CMK (cell line): ENCODE measurements at regions not wholly inside any gene's neighbourhood (a gene's known extent, or its start where the extent isn't known, plus 50 kb on each side); places are given as distances from the start of the nearest gene placed in this dataset.
"Not testable (repeated sequence)": the region's sequence is repeated elsewhere in the genome, so short reads cannot be mapped to it uniquely, and the experiment has no call there.

ENCODE experiments used
- DNase-seq: peaks from one replicate; pipeline ENCODE4 v3.0.0-alpha.2; 2010; ENCODE audit warnings: low read depth

- DNase-seq, result no peak
Observed at GRCh38 chr11:21928847-21929246, 264.0 kb upstream of the ANO5 start.

- DNase-seq, result no peak
Observed at GRCh38 chr11:21930408-21930807, 262.5 kb upstream of the ANO5 start.

GRCh38 chr11:21931436-21932101 lies 261.3 kb upstream of the ANO5 start:
- DNase-seq, result no peak

- no peak for DNase-seq
Observed at GRCh38 chr11:21933095-21933494, 259.8 kb upstream of the ANO5 start.

- no peak for DNase-seq
Observed at GRCh38 chr11:21944577-21944976, 248.3 kb upstream of the ANO5 start.

GRCh38 chr11:21948876-21949275 lies 244.0 kb upstream of the ANO5 start:
- no peak for DNase-seq

- DNase-seq, result no peak
Observed at GRCh38 chr11:21949763-21950413, 243.0 kb upstream of the ANO5 start.

GRCh38 chr11:21963013-21963412 lies 229.9 kb upstream of the ANO5 start:
- DNase-seq, result no peak

- DNase-seq, result no peak
Observed at GRCh38 chr11:21965221-21965620, 227.7 kb upstream of the ANO5 start.

- no peak for DNase-seq
Observed at GRCh38 chr11:21968702-21969101, 224.2 kb upstream of the ANO5 start.

- no peak for DNase-seq
Observed at GRCh38 chr11:21969841-21970240, 223.0 kb upstream of the ANO5 start.

GRCh38 chr11:21975242-21975641 lies 217.6 kb upstream of the ANO5 start:
- DNase-seq, result no peak

- DNase-seq, result no peak
Observed at GRCh38 chr11:21976210-21976609, 216.7 kb upstream of the ANO5 start.

GRCh38 chr11:21983431-21983830 lies 209.5 kb upstream of the ANO5 start:
- no peak for DNase-seq

GRCh38 chr11:21986361-21986760 lies 206.5 kb upstream of the ANO5 start:
- DNase-seq, result no peak

- no peak for DNase-seq
Observed at GRCh38 chr11:21987261-21987660, 205.6 kb upstream of the ANO5 start.

- DNase-seq, result no peak
Observed at GRCh38 chr11:21988477-21988876, 204.4 kb upstream of the ANO5 start.

- DNase-seq, result not testable (repeated sequence)
Observed at GRCh38 chr11:22001803-22002202, 191.1 kb upstream of the ANO5 start.

GRCh38 chr11:22006901-22007300 lies 186.0 kb upstream of the ANO5 start:
- DNase-seq, result no peak

- DNase-seq, result no peak
Observed at GRCh38 chr11:22031791-22032190, 161.1 kb upstream of the ANO5 start.

- DNase-seq, result no peak
Observed at GRCh38 chr11:22037505-22037904, 155.4 kb upstream of the ANO5 start.

- no peak for DNase-seq
Observed at GRCh38 chr11:22041039-22041438, 151.8 kb upstream of the ANO5 start.

- DNase-seq, result no peak
Observed at GRCh38 chr11:22042081-22042480, 150.8 kb upstream of the ANO5 start.

GRCh38 chr11:22044126-22044525 lies 148.8 kb upstream of the ANO5 start:
- no peak for DNase-seq
